HPDE6-E6E7 (cell line): ENCODE measurements at regions not wholly inside any gene's neighbourhood (a gene's known extent, or its start where the extent isn't known, plus 50 kb on each side); places are given as distances from the start of the nearest gene placed in this dataset.

Experiments used
- DNase-seq: peaks from one replicate; pipeline ENCODE4 v3.0.0; 2011; ENCODE audit warnings: missing footprints; ENCODE audit errors: extremely low spot score

DNA sequence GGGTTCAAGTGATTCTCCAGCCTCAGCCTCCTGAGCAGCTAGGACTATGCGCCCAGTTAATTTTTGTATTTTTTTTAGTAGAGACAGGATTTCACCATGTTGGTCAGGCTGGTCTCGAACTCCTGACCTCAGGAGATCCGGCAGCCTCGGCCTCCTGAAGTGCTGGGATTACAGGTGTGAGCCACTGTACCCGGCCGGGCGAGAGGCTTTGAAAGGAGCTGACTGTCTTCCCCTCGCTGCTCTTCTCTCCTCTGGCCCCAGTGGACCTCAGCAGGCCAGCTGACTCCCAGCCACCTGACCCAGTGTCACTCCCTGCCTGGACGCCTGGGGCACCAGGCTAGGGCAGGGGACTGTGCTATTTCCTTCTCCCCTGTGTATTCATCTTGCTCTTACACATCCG is 89.5 kb upstream of the ANKRD55 start:
- DNase-seq: no peak

- no peak for DNase-seq
Observed at GRCh38 chr5:56321236-56321881, 88.2 kb upstream of the ANKRD55 start.

GRCh38 chr5:56320686-56321085 is 87.6 kb upstream of the ANKRD55 start:
- DNase-seq: no peak

DNA sequence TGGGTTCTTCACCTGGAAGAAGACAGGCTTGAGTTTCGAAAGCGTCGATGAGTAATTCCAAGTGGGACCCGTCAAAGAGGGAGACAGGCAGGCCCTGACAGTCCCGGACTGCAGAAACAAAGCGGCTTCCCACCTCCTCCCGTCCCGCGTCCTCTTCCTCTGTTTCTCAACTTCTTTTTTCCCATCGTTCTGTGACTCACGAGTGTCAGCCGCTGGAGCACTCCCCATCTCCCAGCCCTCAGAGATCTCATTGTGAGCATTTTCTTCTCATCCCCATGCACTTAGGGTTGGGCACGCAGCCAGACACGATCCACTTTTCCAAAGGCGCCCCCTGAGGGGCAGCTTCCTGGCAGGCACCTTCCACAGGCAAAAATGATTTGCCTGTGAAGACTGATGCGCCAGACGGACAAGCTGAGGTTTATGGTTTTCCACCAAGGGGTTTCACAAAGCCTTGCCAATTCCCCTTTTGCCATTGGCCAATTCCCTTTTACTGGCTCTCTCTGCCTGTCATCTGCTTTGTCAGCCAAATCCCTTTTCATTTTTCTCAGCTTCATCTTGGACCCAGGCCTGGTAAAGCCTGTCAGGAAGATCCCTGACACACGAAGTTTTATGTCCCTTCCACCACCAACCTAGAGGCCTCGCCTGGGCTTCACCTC is 86.5 kb upstream of the ANKRD55 start:
- peak; percentile 73 for DNase-seq

- no peak for DNase-seq
Observed at GRCh38 chr5:56317923-56318561, 84.9 kb upstream of the ANKRD55 start.

DNA sequence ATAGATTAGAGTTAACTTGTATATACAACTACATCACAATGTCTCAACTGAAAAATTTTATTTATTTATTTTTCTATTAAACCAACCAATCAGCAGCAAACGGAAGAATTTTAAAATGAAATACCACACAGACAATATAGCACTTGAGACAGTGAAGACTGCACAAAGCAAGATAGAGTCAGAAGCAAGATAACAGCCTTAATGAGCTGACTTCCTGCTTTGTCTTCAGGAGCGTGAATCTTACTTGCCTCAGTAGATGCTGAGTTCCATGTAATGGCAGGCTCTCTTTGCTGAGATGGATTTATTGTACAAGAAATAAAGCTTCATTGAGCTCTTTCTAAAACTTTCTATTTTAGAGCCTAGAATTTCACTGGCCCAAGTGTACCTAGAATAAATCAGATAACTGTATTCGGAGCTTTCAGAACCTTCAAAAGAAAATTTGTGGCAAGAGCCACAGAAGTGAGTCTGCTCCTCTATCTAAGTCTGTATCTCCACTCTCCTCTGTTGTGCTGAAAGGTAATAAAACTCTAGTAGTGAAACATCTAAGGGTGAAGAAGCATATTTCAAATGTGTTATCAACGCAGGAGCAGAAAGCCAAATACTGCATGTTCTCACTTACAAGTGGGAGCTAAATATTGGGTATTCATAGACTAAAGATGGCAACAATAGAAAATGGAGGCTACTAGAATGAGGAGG is 83.3 kb upstream of the ANKRD55 start:
- no peak for DNase-seq

- DNase-seq: no peak
Observed at GRCh38 chr5:56314529-56314928, 81.4 kb upstream of the ANKRD55 start.

- no peak for DNase-seq
Observed at GRCh38 chr5:56313596-56313995, 80.5 kb upstream of the ANKRD55 start.

- DNase-seq: no peak
Observed at GRCh38 chr5:56313004-56313531, 79.9 kb upstream of the ANKRD55 start.

DNA sequence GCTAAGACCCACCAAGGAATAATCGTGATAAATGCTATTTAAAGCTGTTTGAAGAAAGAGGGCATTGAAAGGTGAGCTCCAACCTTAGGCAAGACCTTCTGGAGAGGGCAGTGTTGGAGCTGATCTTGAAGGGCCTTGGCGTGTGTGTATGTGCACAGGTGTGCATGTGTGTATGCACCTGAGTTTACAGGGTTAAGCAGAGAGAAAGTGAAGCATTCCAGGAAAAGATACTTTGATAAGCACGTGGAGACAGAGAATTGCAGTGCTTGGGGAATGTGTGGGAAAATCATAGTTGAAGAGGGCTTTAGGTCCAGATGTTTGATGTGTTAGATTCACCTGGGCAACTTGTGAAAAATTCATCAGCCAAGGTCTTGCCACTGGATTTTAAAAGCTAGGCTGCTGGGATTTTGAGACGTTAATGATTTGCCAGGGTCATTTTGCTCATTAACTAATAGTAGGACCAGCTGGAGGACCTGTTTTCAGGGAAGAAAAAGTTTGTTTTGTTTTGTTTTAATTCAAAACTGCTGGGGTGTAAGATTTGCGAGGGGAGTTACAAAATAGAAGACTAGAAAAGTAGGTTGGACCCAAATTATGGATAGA is 78.3 kb upstream of the ANKRD55 start:
- no peak for DNase-seq

DNA sequence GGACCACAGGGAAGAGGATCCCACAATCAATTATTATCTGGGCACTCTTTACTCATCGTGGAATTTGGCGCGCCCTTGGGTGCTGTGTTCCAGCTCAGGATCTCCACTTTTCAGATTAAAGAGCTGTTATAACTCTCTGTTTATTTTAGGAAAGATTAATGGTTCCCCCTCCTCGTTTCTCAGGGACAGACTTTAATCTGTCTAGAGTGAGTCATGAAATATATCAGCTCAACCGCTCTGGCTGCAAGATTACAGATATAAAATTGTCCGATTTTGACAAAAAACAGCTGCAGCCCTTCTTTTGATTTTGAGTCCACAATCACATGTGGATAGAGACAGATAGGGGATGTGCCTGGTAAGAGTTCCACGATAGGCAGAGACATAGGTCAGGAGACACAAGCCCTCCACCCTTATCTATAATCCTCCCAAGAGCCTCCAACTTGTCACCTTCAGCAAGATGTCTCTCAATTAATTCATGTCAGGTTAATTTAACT is 77.6 kb upstream of the ANKRD55 start:
- no peak for DNase-seq

GRCh38 chr5:56309262-56309826 is 76.2 kb upstream of the ANKRD55 start:
- DNase-seq: no peak

- no peak for DNase-seq
Observed at GRCh38 chr5:56307714-56308333, 74.7 kb upstream of the ANKRD55 start.

GRCh38 chr5:56306433-56307150 is 73.5 kb upstream of the ANKRD55 start:
- no peak for DNase-seq

DNA sequence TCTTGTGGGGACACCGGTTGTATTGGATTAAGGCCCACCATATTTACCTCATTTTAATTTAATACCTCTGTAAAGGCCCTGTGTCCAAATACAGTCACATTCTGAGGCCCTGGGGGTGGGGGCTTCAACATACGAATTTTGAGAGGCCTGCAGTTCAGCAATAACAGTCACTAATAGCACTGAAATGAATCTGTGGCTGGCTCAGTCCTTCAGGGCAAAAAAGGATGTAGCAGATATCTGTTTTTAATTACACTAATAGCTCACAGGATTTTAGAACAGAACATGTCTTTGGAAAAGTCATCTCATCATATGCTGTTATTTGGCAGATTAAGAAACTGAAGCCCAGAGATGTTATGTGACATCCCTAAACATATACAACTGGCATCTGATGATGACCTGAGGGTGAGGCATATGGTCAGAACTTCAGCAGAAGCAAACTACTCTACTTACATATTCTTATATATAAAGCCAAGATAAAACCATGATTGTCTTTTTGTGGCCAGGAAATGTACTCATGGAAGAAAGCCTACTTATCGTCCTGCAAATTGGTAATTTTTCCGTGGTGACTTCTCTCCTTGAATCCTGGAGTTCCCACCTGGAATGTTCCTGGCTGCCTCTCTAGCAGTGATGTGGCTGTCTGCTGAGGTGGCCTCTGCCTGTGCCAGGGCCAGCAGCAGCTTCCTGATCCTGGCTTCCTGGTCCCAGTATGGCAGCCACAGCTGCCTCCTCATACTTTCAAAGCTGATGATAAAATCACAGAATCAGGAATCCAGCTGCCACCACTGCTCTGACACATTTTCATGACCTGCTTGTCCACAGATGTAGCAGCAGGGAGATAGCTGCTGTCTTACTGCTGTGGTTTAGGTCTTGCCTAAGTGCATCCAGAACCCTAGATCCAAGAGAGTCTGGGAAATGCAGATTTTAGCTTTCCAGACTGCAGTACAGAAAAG is 72.1 kb upstream of the ANKRD55 start:
- DNase-seq: no peak

GRCh38 chr5:56303511-56303910 is 70.4 kb upstream of the ANKRD55 start:
- DNase-seq: no peak

DNA sequence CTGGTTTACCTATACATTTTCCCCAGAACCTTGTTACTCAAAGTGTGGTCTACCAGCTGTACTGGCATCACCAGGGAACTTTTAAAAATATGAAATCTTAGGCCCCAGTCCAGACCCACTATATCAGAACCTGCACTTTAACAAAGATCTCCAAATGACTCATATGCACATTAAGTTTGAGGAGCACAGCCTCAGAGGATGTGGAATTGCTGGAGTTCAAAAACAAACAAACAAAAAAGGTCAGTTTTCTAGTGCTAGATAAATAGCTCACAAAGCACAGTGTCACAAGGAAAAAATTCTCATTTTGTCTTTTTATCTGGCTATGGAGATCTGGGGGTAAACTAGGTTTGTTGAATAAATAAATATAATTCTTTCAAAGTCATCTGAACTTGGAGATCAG is 68.9 kb upstream of the ANKRD55 start:
- no peak for DNase-seq

- peak; percentile 40 for DNase-seq
Observed at GRCh38 chr5:56301069-56301468, 67.9 kb upstream of the ANKRD55 start.

- DNase-seq: no peak
Observed at GRCh38 chr5:56299212-56299611, 66.1 kb upstream of the ANKRD55 start.
